ENCODE measurements at regions not wholly inside any gene's neighbourhood (a gene's known extent, or its start where the extent isn't known, plus 50 kb on each side); places are given as distances from the start of the nearest gene placed in this dataset.

DNA sequence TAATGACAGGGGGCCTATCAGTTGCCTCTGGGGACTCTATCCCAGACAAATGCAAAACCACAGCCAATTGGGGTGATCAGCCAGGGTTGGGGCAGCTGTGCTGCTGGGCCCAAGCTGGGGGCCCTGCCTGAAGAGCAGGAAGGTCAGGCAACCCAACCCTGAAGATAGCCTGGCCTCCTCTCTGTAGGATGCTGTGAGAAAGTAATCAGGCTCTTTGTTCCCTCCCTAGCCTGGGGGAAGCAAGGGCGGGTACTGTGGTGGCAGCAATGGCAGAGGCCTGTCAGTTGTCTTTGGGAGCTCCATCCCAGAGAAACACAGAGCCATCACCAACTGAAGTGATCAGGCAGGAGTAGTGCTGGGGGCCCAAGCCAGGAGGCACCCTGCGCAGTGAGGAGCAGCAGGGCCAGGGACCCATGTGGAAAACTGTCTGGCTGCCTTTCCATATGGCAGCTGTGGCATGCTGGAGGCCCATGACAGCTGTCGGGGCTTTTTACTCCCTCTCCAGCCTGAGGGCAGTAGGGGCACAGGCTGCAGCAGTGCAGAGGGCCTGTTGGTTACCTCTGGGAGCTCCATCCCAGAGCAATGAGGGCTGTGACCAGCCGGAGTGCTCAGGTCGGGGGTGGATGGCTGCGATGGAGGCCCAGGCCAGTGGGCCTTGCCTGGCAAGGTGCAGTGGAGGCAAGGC is 73.6 kb upstream of the ATP12A start:
- H3K27ac ChIP-seq, result no peak overlapping the region
- TF ChIP-seq ZFX (IDR thresholded peaks at IDR 0.05; ENCODE audit: borderline replicate concordance), result no peak
- TF ChIP-seq, protein P1, sequence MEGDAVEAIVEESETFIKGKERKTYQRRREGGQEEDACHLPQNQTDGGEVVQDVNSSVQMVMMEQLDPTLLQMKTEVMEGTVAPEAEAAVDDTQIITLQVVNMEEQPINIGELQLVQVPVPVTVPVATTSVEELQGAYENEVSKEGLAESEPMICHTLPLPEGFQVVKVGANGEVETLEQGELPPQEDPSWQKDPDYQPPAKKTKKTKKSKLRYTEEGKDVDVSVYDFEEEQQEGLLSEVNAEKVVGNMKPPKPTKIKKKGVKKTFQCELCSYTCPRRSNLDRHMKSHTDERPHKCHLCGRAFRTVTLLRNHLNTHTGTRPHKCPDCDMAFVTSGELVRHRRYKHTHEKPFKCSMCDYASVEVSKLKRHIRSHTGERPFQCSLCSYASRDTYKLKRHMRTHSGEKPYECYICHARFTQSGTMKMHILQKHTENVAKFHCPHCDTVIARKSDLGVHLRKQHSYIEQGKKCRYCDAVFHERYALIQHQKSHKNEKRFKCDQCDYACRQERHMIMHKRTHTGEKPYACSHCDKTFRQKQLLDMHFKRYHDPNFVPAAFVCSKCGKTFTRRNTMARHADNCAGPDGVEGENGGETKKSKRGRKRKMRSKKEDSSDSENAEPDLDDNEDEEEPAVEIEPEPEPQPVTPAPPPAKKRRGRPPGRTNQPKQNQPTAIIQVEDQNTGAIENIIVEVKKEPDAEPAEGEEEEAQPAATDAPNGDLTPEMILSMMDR (IDR thresholded peaks at IDR 0.05), result no peak

DNA sequence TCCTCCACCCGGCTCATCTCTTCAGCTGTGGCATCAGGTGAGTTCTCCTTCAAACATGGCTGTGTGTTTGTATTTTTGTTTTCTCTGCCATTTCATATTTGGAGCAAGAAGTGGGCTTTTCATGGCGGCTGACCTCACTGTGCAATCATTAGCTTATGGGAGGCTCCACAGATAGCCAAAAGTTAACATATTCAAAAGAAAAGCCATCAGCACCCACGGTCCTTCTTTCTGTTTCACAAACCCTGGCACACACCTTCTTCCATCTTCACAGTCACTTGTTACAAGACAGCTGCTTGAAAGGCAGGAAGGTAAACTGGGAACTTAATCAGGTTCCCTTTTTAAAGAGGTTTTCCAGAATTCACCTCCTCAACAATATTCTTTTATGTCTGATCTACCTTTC is 69.3 kb upstream of the ATP12A start:
- H3K27ac ChIP-seq, result no peak overlapping the region
- TF ChIP-seq, protein P1 (IDR thresholded peaks at IDR 0.05), result no peak
- no peak for TF ChIP-seq ZFX (IDR thresholded peaks at IDR 0.05; ENCODE audit: borderline replicate concordance)

DNA sequence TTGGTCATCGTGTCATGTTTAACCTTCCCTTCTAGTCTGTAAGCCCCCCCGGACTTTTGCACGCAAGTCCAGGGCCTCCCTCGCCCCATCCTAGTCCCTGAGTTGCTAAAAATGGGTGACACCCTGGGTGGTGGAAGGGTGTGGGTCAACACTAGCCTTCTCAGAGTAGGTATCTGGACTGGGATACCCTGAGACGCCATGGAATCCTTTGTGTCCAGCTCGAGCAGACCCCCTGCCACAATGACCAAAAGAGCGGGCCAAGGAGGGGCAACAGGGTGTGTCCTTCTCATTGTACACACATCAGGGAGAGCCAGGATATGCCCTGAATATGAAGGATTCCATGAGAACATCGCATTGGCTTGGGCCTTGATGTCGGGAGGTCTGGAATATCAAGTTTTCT is 67.5 kb upstream of the ATP12A start:
- no peak for TF ChIP-seq ZFX (IDR thresholded peaks at IDR 0.05; ENCODE audit: borderline replicate concordance)
- TF ChIP-seq, protein P1 (IDR thresholded peaks at IDR 0.05), result no peak
- H3K27ac ChIP-seq, result no peak overlapping the region

DNA sequence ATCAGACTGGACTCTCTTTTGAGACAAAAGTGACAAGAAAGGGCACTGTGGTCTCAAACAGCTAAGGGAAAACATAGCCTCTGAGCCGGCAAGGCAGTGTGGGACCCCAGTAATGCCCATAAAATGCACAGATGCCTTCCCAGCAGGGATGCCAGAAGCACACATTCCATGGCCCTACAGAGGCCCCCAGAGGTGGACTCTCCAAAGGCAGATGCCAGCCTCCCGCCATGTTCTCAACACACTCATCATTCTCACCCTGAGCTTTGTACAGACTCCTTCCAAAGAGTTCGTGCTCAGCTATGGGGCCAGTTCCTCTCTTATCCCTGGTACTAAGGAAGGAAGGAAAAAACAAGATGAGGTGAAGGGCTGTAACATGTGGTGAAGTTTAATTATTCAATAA is 67.1 kb upstream of the ATP12A start:
- no peak for TF ChIP-seq ZFX (IDR thresholded peaks at IDR 0.05; ENCODE audit: borderline replicate concordance)
- TF ChIP-seq, protein P1 (IDR thresholded peaks at IDR 0.05), result no peak
- H3K27ac ChIP-seq, result no peak overlapping the region

DNA sequence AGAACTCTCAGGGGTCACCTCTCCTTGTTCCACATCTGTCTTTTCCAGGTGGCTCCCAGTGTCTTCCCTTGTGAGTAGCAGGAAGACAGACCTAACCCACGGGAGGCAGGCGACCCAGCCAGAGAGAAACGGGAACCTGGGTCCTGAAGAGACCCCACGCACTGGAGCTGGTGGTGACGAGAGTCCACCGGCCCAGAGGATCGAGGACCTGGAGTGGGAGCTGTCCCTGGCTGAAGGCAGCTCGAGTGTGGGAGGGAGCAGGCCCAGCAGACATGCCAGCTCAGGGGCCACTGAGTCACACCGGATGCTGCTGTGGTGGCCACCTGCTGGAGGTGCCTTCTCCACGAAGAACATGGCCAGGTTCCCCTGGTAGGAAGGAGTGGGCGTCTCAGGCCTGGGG is 66.5 kb upstream of the ATP12A start:
- TF ChIP-seq, protein P1 (IDR thresholded peaks at IDR 0.05), result no peak
- TF ChIP-seq ZFX (IDR thresholded peaks at IDR 0.05; ENCODE audit: borderline replicate concordance), result no peak

DNA sequence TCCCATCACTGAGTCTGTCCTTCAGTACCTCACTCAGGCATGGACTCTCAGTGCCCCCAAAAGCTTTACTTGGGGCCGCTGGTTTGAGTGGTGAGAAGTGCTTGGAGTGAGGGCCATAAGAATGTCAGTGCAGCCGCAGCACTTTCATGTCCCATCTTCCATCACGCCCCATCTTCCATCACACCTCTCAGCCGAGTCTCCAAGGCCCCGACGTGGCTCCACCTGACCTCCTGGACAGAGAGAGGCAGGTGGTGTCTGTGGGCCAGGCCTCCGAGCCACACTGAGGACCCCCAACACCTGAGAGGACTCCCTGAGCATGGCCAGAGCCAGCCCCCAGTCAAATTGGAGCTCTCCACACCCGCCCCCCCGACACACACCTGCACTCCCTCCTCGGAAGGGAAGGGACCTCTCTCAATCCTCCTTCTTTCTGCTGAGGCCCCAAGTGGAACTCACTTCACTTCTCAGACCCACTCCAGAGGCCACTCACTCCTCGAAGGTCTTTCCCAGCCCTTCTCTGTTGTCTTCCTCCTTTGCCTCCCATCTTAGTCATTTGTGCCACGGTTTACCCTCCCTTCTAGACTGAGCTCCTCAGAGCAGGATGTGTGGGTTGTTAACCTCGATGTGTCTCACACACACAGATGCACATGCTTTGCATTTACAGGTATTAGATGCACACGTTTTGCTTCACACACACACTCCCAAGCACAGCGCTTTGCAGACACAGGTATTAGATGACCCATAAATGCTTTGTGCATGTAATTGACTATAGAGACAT is 65.7 kb upstream of the ATP12A start:
- no peak for TF ChIP-seq ZFX (IDR thresholded peaks at IDR 0.05; ENCODE audit: borderline replicate concordance)
- TF ChIP-seq, protein P1 (IDR thresholded peaks at IDR 0.05), result no peak
- H3K27ac ChIP-seq, result no peak overlapping the region

More for the DNA sequence above, 66.5 kb upstream of the ATP12A start:
- H3K27ac ChIP-seq, result no peak overlapping the region

DNA sequence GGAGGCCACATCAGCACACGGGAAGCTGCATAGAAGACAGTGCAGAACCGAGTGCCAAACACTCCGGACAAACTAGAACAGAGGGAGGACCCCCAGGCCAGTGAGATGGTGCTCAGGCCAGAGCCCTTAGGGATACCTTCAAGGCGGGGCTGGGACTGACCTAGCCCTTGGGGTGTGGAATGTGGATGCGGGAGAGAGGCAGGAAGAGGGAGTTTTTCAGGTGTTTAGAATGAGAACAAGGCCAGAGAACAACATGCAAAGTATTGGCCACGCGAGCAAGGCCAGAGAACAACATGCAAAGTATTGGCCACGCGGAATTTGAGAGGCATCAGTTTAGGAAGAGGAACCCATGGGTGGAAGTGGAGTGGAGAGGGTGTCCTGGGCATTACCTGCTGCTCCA is 65.1 kb upstream of the ATP12A start:
- H3K27ac ChIP-seq, result no peak overlapping the region
- no peak for TF ChIP-seq ZFX (IDR thresholded peaks at IDR 0.05; ENCODE audit: borderline replicate concordance)
- TF ChIP-seq, protein P1 (IDR thresholded peaks at IDR 0.05), result no peak

Measured in 22Rv1 (cell line).